K562 (cell line): ENCODE measurements at regions not wholly inside any gene's neighbourhood (a gene's known extent, or its start where the extent isn't known, plus 50 kb on each side); places are given as distances from the start of the nearest gene placed in this dataset.

Experiments used
- ATAC-seq: fragments of 200-7000 bp; cut with Tn5 transposase; 3 replicates; pipeline ENCODE4 v1.9.1; 2020; ENCODE audit warnings: moderate library complexity
- BruUV-seq: library from RNA; stranded (reverse); fragments of 400-500 nt; replicated peaks from 2 replicates; lab custom pipeline; 2021; lab: Mats Ljungman, UMichigan
- CTCF ChIA-PET: fragments of 300-600 bp; formaldehyde crosslinking; extraction: SDS; loops from one replicate; lab custom pipeline; 2021; ENCODE audit warnings: low intra/inter-chr PET ratio; lab: Yijun Ruan, JAX
- POLR2A ChIA-PET: fragments of 300-600, 350-650 bp; sonication (Branson Sonifier 250); formaldehyde crosslinking; extraction: SDS; loops from one replicate; lab custom pipeline; 2021; ENCODE audit warnings: antibody characterized with exemption, inconsistent platforms; lab: Yijun Ruan, JAX
- DNase-seq, 4 experiments: peaks; one replicate each; pipeline versions ENCODE4 v3.0.0 to v3.0.0-alpha.2; 2011 to 2018; ENCODE audit warnings: low spot score in 3 of 4, mixed read lengths in 3 of 4; ENCODE audit errors: extremely low read depth in 1 of 4
- FAIRE-seq: peaks from 2 replicates; lab custom pipeline; 2011; peaks lifted over from hg19 to GRCh38; lab: Jason Lieb, UNC
- H2AFZ ChIP-seq: 2 replicates; pipeline ENCODE4 v1.6.0; 2011; ENCODE audit warnings: low read depth, low read length, control low read depth, inconsistent platforms
- H3K27ac ChIP-seq: fragments of 200-600 bp; 3 replicates; pipeline ENCODE4 v1.8.0; 2011; ENCODE audit warnings: low read depth, mild to moderate bottlenecking, control low read depth, inconsistent platforms, low read length, moderate library complexity, mixed read lengths; ENCODE audit errors: extremely low read depth
- H3K27me3 ChIP-seq, 2 experiments: fragments of 300-600 bp in 1 of 2; 2 replicates in 1 of 2; 3 replicates in 1 of 2; pipeline versions ENCODE4 v1.6.0 to v1.8.0; 2011; ENCODE audit warnings: inconsistent platforms in 2 of 2, low read length in 2 of 2, mild to moderate bottlenecking in 1 of 2, mixed read lengths in 1 of 2, moderate library complexity in 1 of 2; ENCODE audit not compliant: control insufficient read depth in 2 of 2, insufficient read depth in 2 of 2
- H3K36me3 ChIP-seq: fragments of 300-600 bp; 3 replicates; pipeline ENCODE4 v1.8.0; 2011; ENCODE audit warnings: mild to moderate bottlenecking, low read length, inconsistent platforms; ENCODE audit not compliant: control insufficient read depth, insufficient read depth
- H3K4me1 ChIP-seq, 2 experiments: fragments of 200-600 bp in 1 of 2; replicated peaks in 1 of 2; 2 replicates in 1 of 2; 3 replicates in 1 of 2; pipeline versions ENCODE4 v1.5.1 to v1.8.0; 2011; ENCODE audit warnings: inconsistent platforms in 2 of 2, low read length in 2 of 2, mild to moderate bottlenecking in 1 of 2, mixed read lengths in 1 of 2, moderate library complexity in 1 of 2; ENCODE audit not compliant: control insufficient read depth in 2 of 2, insufficient read depth in 2 of 2
- H3K4me2 ChIP-seq: 2 replicates; pipeline ENCODE4 v1.6.1; 2011; ENCODE audit warnings: low read length, control low read depth, inconsistent platforms, mixed read lengths; ENCODE audit not compliant: insufficient read depth
- H3K4me3 ChIP-seq: fragments of 200-600 bp; sonication (generic), shearing (Covaris generic); 2 replicates; pipeline ENCODE4 v1.5.1; 2016; ENCODE audit warnings: control low read depth, inconsistent platforms
- H3K79me2 ChIP-seq: fragments of 200-600 bp; 3 replicates; pipeline ENCODE4 v1.8.0; 2011; ENCODE audit warnings: low read length, inconsistent platforms; ENCODE audit not compliant: control insufficient read depth, insufficient read depth
- H3K9ac ChIP-seq, 2 experiments: 2 replicates each; pipeline versions ENCODE4 v1.6.0 to v1.6.1; 2011; ENCODE audit warnings: low read depth in 2 of 2, low read length in 2 of 2, control low read depth in 1 of 2, inconsistent platforms in 1 of 2, mild to moderate bottlenecking in 1 of 2, mixed read lengths in 1 of 2; ENCODE audit not compliant: insufficient read depth in 1 of 2
- H3K9me1 ChIP-seq: one replicate; pipeline ENCODE4 v1.6.0; 2011; ENCODE audit warnings: inconsistent platforms, mild to moderate bottlenecking, low read length, moderate library complexity; ENCODE audit not compliant: control insufficient read depth, insufficient read depth
- H3K9me3 ChIP-seq: replicated peaks from 2 replicates; pipeline ENCODE4 v1.5.1; 2011; ENCODE audit warnings: low read depth, low read length, inconsistent platforms; ENCODE audit not compliant: control insufficient read depth, insufficient read depth
- H4K20me1 ChIP-seq: replicated peaks from 2 replicates; pipeline ENCODE4 v1.6.1; 2011; ENCODE audit warnings: low read length, inconsistent platforms, mixed read lengths; ENCODE audit not compliant: control insufficient read depth, insufficient read depth
- CHCHD3 ChIP-seq: fragments of 250-450 bp; sonication (Bioruptor Pico); IDR thresholded peaks from 2 replicates; pipeline ENCODE4 v2.1.2; 2022; ENCODE audit warnings: mild to moderate bottlenecking
- CREB1 ChIP-seq, 2 experiments: sonication (generic) in 1 of 2; formaldehyde crosslinking in 1 of 2; IDR thresholded peaks; 2 replicates each; pipeline versions ENCODE4 v1.6.1 to v1.8.0; 2012 to 2022; ENCODE audit warnings: inconsistent platforms in 1 of 2, mild to moderate bottlenecking in 1 of 2, missing genetic modification reagents in 1 of 2, moderate library complexity in 1 of 2
- GTF2F1 ChIP-seq: IDR thresholded peaks from 2 replicates; pipeline ENCODE4 v1.6.1; 2011; ENCODE audit warnings: low read depth, low read length, improper control_type of control experiment
- KDM5B ChIP-seq: fragments of 200-600 bp; sonication (generic); IDR thresholded peaks from 2 replicates; pipeline ENCODE4 v1.6.1; 2012; ENCODE audit warnings: low read depth, mild to moderate bottlenecking, moderate library complexity, low read length, control low read depth, inconsistent platforms; ENCODE audit not compliant: insufficient replicate concordance
- POLR2H ChIP-seq: IDR thresholded peaks from 2 replicates; pipeline ENCODE4 v1.6.1; 2016; ENCODE audit warnings: missing genetic modification characterization, low read depth, mild to moderate bottlenecking, control low read depth, missing compliant biosample characterization, moderate library complexity
- RNF2 ChIP-seq: sonication (generic); IDR thresholded peaks from 2 replicates; pipeline ENCODE4 v1.6.1; 2016
- SUPT5H ChIP-seq: fragments of 450-650 bp; IDR thresholded peaks from 2 replicates; pipeline ENCODE4 v1.6.1; 2016
- ZNF133 ChIP-seq: fragments of 250-450 bp; sonication (Bioruptor Pico); IDR thresholded peaks from 2 replicates; pipeline ENCODE4 v1.4.0; 2020; ENCODE audit warnings: mild to moderate bottlenecking
- ZNF134 ChIP-seq: fragments of 250-450 bp; sonication (Bioruptor Pico); conservative IDR thresholded peaks from 2 replicates; pipeline ENCODE4 v1.4.0; 2020
- ZNF316 ChIP-seq: fragments of 450-650 bp; IDR thresholded peaks from 2 replicates; pipeline ENCODE4 v1.6.1; 2016
- ZNF717 ChIP-seq: fragments of 250-450 bp; sonication (Bioruptor Pico); IDR thresholded peaks from 2 replicates; pipeline ENCODE4 v1.5.0; 2021
- ZNF766 ChIP-seq: fragments of 200-800 bp; sonication (Bioruptor generic); conservative IDR thresholded peaks from 2 replicates; pipeline ENCODE4 v1.6.1; 2016; ENCODE audit warnings: missing genetic modification characterization, missing compliant biosample characterization
- WGBS: fragments of 100-300 bp; shearing (Covaris generic); methylation state at CpG from one replicate; pipeline ENCODE4 v1.1.6; 2016; ENCODE audit warnings: low coverage, mixed read lengths; ENCODE audit not compliant: insufficient coverage; ENCODE audit errors: missing lambda C conversion rate; 5-methylcytosine and 5-hydroxymethylcytosine counted together
- in situ Hi-C: fragments of 300-500 bp; cut with MboI; formaldehyde crosslinking; loops from 4 replicates; pipeline ENCODE4 v1.15.0; 2018; ENCODE audit warnings: inconsistent platforms, mixed read lengths
- intact Hi-C: fragments of 100-400 bp; cut with micrococcal nuclease; formaldehyde crosslinking; loops from 2 replicates; pipeline ENCODE4 v1.14.2; 2022
- TF ChIP-seq, protein P1 (sequence below), 2 experiments: fragments of 200-800 bp in 1 of 2; sonication (Bioruptor generic) in 1 of 2; sonication (generic) in 1 of 2; formaldehyde crosslinking in 1 of 2; IDR thresholded peaks in 1 of 2; conservative IDR thresholded peaks in 1 of 2; 2 replicates each; pipeline versions ENCODE4 v1.5.0 to v1.6.1; 2016 to 2020; ENCODE audit warnings: missing compliant biosample characterization in 1 of 2, missing genetic modification characterization in 1 of 2, missing genetic modification reagents in 1 of 2

DNA sequence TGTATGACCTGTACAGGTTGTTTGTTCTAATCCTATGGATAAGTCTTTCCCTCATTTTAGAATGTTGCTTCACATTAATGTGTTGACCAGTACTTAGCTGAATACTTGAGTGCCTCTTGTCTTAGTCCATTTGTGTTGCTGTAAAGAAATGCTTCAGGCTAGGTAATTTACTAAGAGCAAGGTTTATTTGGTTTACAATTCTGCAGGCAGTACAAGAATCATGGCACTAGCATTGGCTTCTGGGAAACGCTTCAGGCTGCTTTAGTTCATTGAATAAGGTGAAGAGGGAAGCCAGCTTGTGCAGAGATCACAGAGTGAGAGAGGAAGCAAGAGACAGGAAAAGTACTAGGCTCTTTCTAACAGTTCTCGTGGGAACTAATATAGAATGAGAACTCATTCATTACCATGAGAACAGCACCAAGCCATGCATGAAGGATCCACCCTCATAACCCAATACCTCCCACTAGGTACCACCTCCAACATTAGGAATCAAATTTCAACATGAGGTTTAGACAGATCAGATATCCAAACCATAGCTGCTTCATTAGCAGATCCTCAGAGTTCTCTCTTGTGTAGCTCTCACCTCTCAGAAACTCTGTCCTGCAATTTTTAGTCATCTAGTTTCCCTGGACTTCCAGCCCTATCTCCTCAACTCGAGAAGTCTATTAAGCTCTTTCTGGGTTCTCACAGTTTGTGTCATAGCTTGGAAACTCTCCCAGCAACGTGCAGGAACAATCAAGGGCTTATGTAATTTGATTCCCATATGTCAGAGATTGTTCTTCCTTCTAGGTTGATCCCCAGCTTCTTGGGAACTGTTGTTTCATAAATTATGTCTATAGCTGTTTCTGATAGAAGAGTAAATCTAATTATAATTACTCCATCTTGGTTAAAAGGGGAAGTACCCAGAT is 2082.3 kb upstream of the CELF4 start (continued):
- no peak for TF ChIP-seq ZNF766 (CRISPR knock-in tag)
- TF ChIP-seq, all 486 proteins: peak for 0

DNA sequence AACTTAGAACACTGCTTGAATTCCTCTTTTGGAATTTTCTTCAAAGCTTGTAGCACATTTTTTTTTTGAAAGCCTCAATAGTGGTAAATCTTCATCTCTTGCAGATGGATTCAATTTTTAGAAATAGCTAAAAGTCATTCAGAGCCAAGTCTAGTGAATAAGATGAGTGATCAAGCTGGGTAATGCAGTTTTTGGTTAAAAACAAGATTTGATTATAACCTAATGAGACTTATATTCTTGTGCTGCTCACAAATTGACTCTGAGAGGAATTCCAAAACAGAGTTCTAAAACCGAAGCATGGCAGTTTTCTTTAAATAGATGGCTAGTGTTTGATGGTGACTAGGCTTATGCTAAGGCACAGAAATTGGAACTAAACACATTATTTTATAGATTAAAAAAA is 2072.6 kb upstream of the CELF4 start:
- Histone ChIP-seq H3K9me3 (no peaks in the 10 kb centered on the region), H3K27ac (no peak overlapping the region), H3K79me2 (no peaks in the 10 kb centered on the region), H3K4me1 (no peaks in the 10 kb centered on the region), H3K4me2 (no peak overlapping the region), H3K27me3 (no peaks in the 10 kb centered on the region), H4K20me1 (no peaks in the 10 kb centered on the region), H3K4me3 (no peak overlapping the region), H3K9ac (no peak overlapping the region), H2AFZ (no peak overlapping the region), H3K36me3 (no peaks in the 10 kb centered on the region), H3K9me1 (no peaks in the 10 kb centered on the region)
- DNase-seq (no peak), FAIRE-seq (no peak), ATAC-seq (no peak)
- POLR2A ChIA-PET = no interaction called here
- WGBS = 0% methylated on average over 1 of the region's 1 CpG
- no TSS peak for BruUV-seq
- intact Hi-C loops = no loop called here
- TF ChIP-seq POLR2H = no peak
- TF ChIP-seq, protein P1, sequence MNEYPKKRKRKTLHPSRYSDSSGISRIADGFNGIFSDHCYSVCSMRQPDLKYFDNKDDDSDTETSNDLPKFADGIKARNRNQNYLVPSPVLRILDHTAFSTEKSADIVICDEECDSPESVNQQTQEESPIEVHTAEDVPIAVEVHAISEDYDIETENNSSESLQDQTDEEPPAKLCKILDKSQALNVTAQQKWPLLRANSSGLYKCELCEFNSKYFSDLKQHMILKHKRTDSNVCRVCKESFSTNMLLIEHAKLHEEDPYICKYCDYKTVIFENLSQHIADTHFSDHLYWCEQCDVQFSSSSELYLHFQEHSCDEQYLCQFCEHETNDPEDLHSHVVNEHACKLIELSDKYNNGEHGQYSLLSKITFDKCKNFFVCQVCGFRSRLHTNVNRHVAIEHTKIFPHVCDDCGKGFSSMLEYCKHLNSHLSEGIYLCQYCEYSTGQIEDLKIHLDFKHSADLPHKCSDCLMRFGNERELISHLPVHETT (CRISPR knock-in tag; conservative IDR thresholded peaks at IDR 0.05 in 1 of 2, IDR thresholded peaks at IDR 0.05 in 1 of 2) = no peak
- no peak for TF ChIP-seq ZNF316
- TF ChIP-seq KDM5B = no peak
- TF ChIP-seq RNF2 = no peak
- no peak for TF ChIP-seq ZNF134 (CRISPR knock-in tag)
- TF ChIP-seq CHCHD3 (CRISPR knock-in tag) = no peak
- no peak for TF ChIP-seq ZNF717 (CRISPR knock-in tag)
- no peak for TF ChIP-seq CREB1 (IDR thresholded peaks at IDR 0.05)
- no peak for TF ChIP-seq CREB1 (CRISPR knock-in tag; IDR thresholded peaks at IDR 0.05)
- no peak for TF ChIP-seq ZNF133 (CRISPR knock-in tag)
- TF ChIP-seq SUPT5H = no peak
- no peak for TF ChIP-seq GTF2F1
- CTCF ChIA-PET = no interaction called here
- in situ Hi-C loops = loop anchor here (10.0 kb wide), 1 partner anchor 213 kb away; no protein-coding TSS in a partner anchor
